Neural progenitor cell (in vitro differentiated cells): ENCODE measurements at regions not wholly inside any gene's neighbourhood (a gene's known extent, or its start where the extent isn't known, plus 50 kb on each side); places are given as distances from the start of the nearest gene placed in this dataset.
A peak's percentile ranks its signal among the peaks of the same experiment; 100 is the strongest.

ENCODE experiments used
- DNase-seq: peaks from one replicate; pipeline ENCODE4 v3.0.0-alpha.2; 2016; ENCODE audit warnings: low spot score
- H2AFZ ChIP-seq: fragments of 200-600 bp; sonication (generic); replicated peaks from 2 replicates; pipeline ENCODE4 v1.6.1; 2016; ENCODE audit warnings: antibody characterized with exemption
- H3F3A ChIP-seq: fragments of 200-600 bp; sonication (generic); 2 replicates; pipeline ENCODE4 v1.6.1; 2016; ENCODE audit warnings: antibody characterized with exemption, low read depth
- H3K27ac ChIP-seq: fragments of 200-600 bp; sonication (generic); 2 replicates; pipeline ENCODE4 v1.5.1; 2016; ENCODE audit warnings: mild to moderate bottlenecking
- H3K27me3 ChIP-seq: fragments of 200-600 bp; sonication (generic); 2 replicates; pipeline ENCODE4 v1.6.1; 2016; ENCODE audit warnings: mild to moderate bottlenecking, moderate library complexity
- H3K36me3 ChIP-seq: fragments of 200-600 bp; sonication (generic); 2 replicates; pipeline ENCODE4 v1.5.1; 2016
- H3K4me1 ChIP-seq: fragments of 200-600 bp; sonication (generic); 2 replicates; pipeline ENCODE4 v1.6.1; 2016; ENCODE audit warnings: mixed run types
- H3K4me2 ChIP-seq: fragments of 200-600 bp; sonication (generic); 2 replicates; pipeline ENCODE4 v1.6.1; 2016
- H3K4me3 ChIP-seq: fragments of 200-600 bp; sonication (generic); 2 replicates; pipeline ENCODE4 v1.5.1; 2016
- H3K79me2 ChIP-seq: fragments of 200-600 bp; sonication (generic); 2 replicates; pipeline ENCODE4 v1.6.1; 2016; ENCODE audit warnings: low read depth
- H3K9ac ChIP-seq: fragments of 200-600 bp; sonication (generic); 2 replicates; pipeline ENCODE4 v1.6.1; 2016
- H3K9me3 ChIP-seq: fragments of 200-600 bp; sonication (generic); 2 replicates; pipeline ENCODE4 v1.5.1; 2016; ENCODE audit warnings: low read depth
- H4K20me1 ChIP-seq: fragments of 200-600 bp; sonication (generic); 2 replicates; pipeline ENCODE4 v1.6.1; 2016; ENCODE audit warnings: low read depth
- H3K27ac Mint-ChIP-seq: 3 replicates; pipeline ENCODE4 v1.8.0; 2021; ENCODE audit warnings: mixed read lengths
- H3K27me3 Mint-ChIP-seq: 2 replicates; pipeline ENCODE4 v1.8.0; 2022; ENCODE audit warnings: low read depth, mild to moderate bottlenecking, inconsistent platforms, moderate library complexity, mixed read lengths; ENCODE audit not compliant: insufficient read depth
- H3K36me3 Mint-ChIP-seq: 3 replicates; pipeline ENCODE4 v1.8.0; 2021; ENCODE audit warnings: mixed read lengths
- H3K4me1 Mint-ChIP-seq: 3 replicates; pipeline ENCODE4 v1.8.0; 2021; ENCODE audit warnings: mixed read lengths
- H3K4me3 Mint-ChIP-seq: 3 replicates; pipeline ENCODE4 v1.8.0; 2021; ENCODE audit warnings: mild to moderate bottlenecking, moderate library complexity, mixed read lengths
- H3K9me3 Mint-ChIP-seq: 3 replicates; pipeline ENCODE4 v1.8.0; 2020; ENCODE audit warnings: mixed read lengths
- CTCF ChIP-seq: fragments of 200-600 bp; sonication (generic); IDR thresholded peaks from 2 replicates; pipeline ENCODE4 v1.5.1; 2017; ENCODE audit warnings: antibody characterized with exemption, mild to moderate bottlenecking
- EZH2 ChIP-seq: fragments of 200-600 bp; sonication (generic); IDR thresholded peaks from 2 replicates; pipeline ENCODE4 v1.6.1; 2017; ENCODE audit warnings: antibody characterized with exemption, mild to moderate bottlenecking, moderate library complexity
- EZH2phosphoT487 ChIP-seq: fragments of 200-600 bp; sonication (generic); IDR thresholded peaks from 2 replicates; pipeline ENCODE4 v1.6.1; 2017; ENCODE audit warnings: antibody characterized with exemption

- Histone ChIP-seq H2AFZ (no peak overlapping the region), H4K20me1 (no peaks in the 10 kb centered on the region), H3K36me3 (no peaks in the 10 kb centered on the region), H3K4me2 (peak overlapping the region; percentile 72), H3K79me2 (no peaks in the 10 kb centered on the region), H3K27ac (no peak overlapping the region), H3K27me3 (no peaks in the 10 kb centered on the region), H3K4me1 (peaks cover 25% of the 10 kb centered on the region), H3K4me3 (no peak overlapping the region), H3K9me3 (no peaks in the 10 kb centered on the region), H3F3A (peaks cover 17% of the 10 kb centered on the region), H3K9ac (no peak overlapping the region)
- DNase-seq = no peak
- Mint-ChIP-seq H3K4me3 (peak overlapping the region; percentile 71), H3K27me3 (peaks cover 2% of the 10 kb centered on the region), H3K9me3 (no peaks in the 10 kb centered on the region), H3K36me3 (no peaks in the 10 kb centered on the region), H3K27ac (peak overlapping the region; percentile 73), H3K4me1 (peaks cover 62% of the 10 kb centered on the region)
- TF ChIP-seq EZH2 (no peak), EZH2phosphoT487 (no peak), CTCF (no peak)
Measured at GRCh38 chr1:14511796-14512585, 86.5 kb upstream of the KAZN start.

GRCh38 chr1:14513111-14513510 is 85.4 kb upstream of the KAZN start:
- no peaks in the 10 kb centered on the region for H3K9me3 ChIP-seq
- H3K4me3 ChIP-seq = peak overlapping the region; percentile 19
- DNase-seq = peak; percentile 66
- peaks cover 17% of the 10 kb centered on the region for H3F3A ChIP-seq
- Mint-ChIP-seq H3K36me3 (no peaks in the 10 kb centered on the region), H3K4me3 (no peak overlapping the region), H3K9me3 (no peaks in the 10 kb centered on the region), H3K27ac (peak overlapping the region; percentile 98), H3K27me3 (peaks cover 2% of the 10 kb centered on the region), H3K4me1 (peaks cover 65% of the 10 kb centered on the region)
- TF ChIP-seq EZH2phosphoT487 (no peak), EZH2 (no peak), CTCF (no peak)
- peak overlapping the region; percentile 76 for H3K27ac ChIP-seq
- H4K20me1 ChIP-seq = no peaks in the 10 kb centered on the region
- H3K27me3 ChIP-seq = no peaks in the 10 kb centered on the region
- H3K4me1 ChIP-seq = peaks cover 25% of the 10 kb centered on the region
- no peaks in the 10 kb centered on the region for H3K36me3 ChIP-seq
- H3K4me2 ChIP-seq = peak overlapping the region; percentile 72
- H3K9ac ChIP-seq = no peak overlapping the region
- no peaks in the 10 kb centered on the region for H3K79me2 ChIP-seq
- peak overlapping the region; percentile 52 for H2AFZ ChIP-seq

- Histone ChIP-seq H3F3A (peaks cover 17% of the 10 kb centered on the region), H4K20me1 (no peaks in the 10 kb centered on the region), H3K27me3 (no peaks in the 10 kb centered on the region), H3K4me1 (peaks cover 25% of the 10 kb centered on the region), H3K9ac (no peak overlapping the region), H3K36me3 (no peaks in the 10 kb centered on the region), H3K9me3 (no peaks in the 10 kb centered on the region), H3K27ac (no peak overlapping the region), H2AFZ (no peak overlapping the region), H3K4me2 (no peak overlapping the region), H3K79me2 (no peaks in the 10 kb centered on the region), H3K4me3 (no peak overlapping the region)
- Mint-ChIP-seq H3K4me1 (peaks cover 61% of the 10 kb centered on the region), H3K27ac (no peak overlapping the region), H3K4me3 (no peak overlapping the region), H3K36me3 (no peaks in the 10 kb centered on the region), H3K27me3 (peaks cover 2% of the 10 kb centered on the region), H3K9me3 (no peaks in the 10 kb centered on the region)
- DNase-seq = no peak
- TF ChIP-seq CTCF (no peak), EZH2phosphoT487 (no peak), EZH2 (no peak)
Measured at GRCh38 chr1:14514739-14515138, 83.7 kb upstream of the KAZN start.
